ENCODE measurements at regions not wholly inside any gene's neighbourhood (a gene's known extent, or its start where the extent isn't known, plus 50 kb on each side); places are given as distances from the start of the nearest gene placed in this dataset.
"Not testable (repeated sequence)": the region's sequence is repeated elsewhere in the genome, so short reads cannot be mapped to it uniquely, and the experiment has no call there.

- DNase-seq (ENCODE audit: extremely low read depth in 1 of 2, low read depth in 1 of 2) = no peak
These were observed 184.3 kb upstream of the HMCN1 start for GRCh38 chr1:185549906-185550305.

- no peak for DNase-seq (ENCODE audit: extremely low read depth in 1 of 2, low read depth in 1 of 2)
These were observed 188.2 kb upstream of the HMCN1 start for GRCh38 chr1:185546029-185546428.

- DNase-seq (ENCODE audit: extremely low read depth in 1 of 2, low read depth in 1 of 2) = no peak
These were observed 192.3 kb upstream of the HMCN1 start for GRCh38 chr1:185541871-185542301.

GRCh38 chr1:185540295-185540694, 193.9 kb upstream of the HMCN1 start:
- DNase-seq (ENCODE audit: extremely low read depth in 1 of 2, low read depth in 1 of 2) = no peak

GRCh38 chr1:185539277-185539943, 194.8 kb upstream of the HMCN1 start:
- DNase-seq (ENCODE audit: extremely low read depth in 1 of 2, low read depth in 1 of 2) = no peak

GRCh38 chr1:185538309-185538898, 195.8 kb upstream of the HMCN1 start:
- DNase-seq (ENCODE audit: extremely low read depth in 1 of 2, low read depth in 1 of 2) = not testable (repeated sequence)

GRCh38 chr1:185537596-185537995, 196.6 kb upstream of the HMCN1 start:
- DNase-seq (ENCODE audit: extremely low read depth in 1 of 2, low read depth in 1 of 2) = no peak

- DNase-seq (ENCODE audit: extremely low read depth in 1 of 2, low read depth in 1 of 2) = no peak
These were observed 197.8 kb upstream of the HMCN1 start for GRCh38 chr1:185536165-185536920.

- DNase-seq (ENCODE audit: extremely low read depth in 1 of 2, low read depth in 1 of 2) = no peak
These were observed 198.6 kb upstream of the HMCN1 start for GRCh38 chr1:185535621-185536020.

GRCh38 chr1:185534801-185535200, 199.4 kb upstream of the HMCN1 start:
- DNase-seq (ENCODE audit: extremely low read depth in 1 of 2, low read depth in 1 of 2) = no peak

- DNase-seq (ENCODE audit: extremely low read depth in 1 of 2, low read depth in 1 of 2) = no peak
These were observed 200.6 kb upstream of the HMCN1 start for GRCh38 chr1:185533596-185533995.

GRCh38 chr1:185532856-185533255, 201.3 kb upstream of the HMCN1 start:
- DNase-seq (ENCODE audit: extremely low read depth in 1 of 2, low read depth in 1 of 2) = no peak

- DNase-seq (ENCODE audit: extremely low read depth in 1 of 2, low read depth in 1 of 2) = no peak
These were observed 202.4 kb upstream of the HMCN1 start for GRCh38 chr1:185531838-185532237.

- no peak for DNase-seq (ENCODE audit: extremely low read depth in 1 of 2, low read depth in 1 of 2)
These were observed 204.0 kb upstream of the HMCN1 start for GRCh38 chr1:185530215-185530614.

- no peak for DNase-seq (ENCODE audit: extremely low read depth in 1 of 2, low read depth in 1 of 2)
These were observed 204.5 kb upstream of the HMCN1 start for GRCh38 chr1:185529673-185530072.

GRCh38 chr1:185528084-185528676, 206.0 kb upstream of the HMCN1 start:
- no peak for DNase-seq (ENCODE audit: extremely low read depth in 1 of 2, low read depth in 1 of 2)

GRCh38 chr1:185526344-185527307, 207.6 kb upstream of the HMCN1 start:
- no peak for DNase-seq (ENCODE audit: extremely low read depth in 1 of 2, low read depth in 1 of 2)

GRCh38 chr1:185520188-185520920, 203.3 kb upstream of the IVNS1ABP start:
- no peak for DNase-seq (ENCODE audit: extremely low read depth in 1 of 2, low read depth in 1 of 2)

- no peak for DNase-seq (ENCODE audit: extremely low read depth in 1 of 2, low read depth in 1 of 2)
These were observed 200.9 kb upstream of the IVNS1ABP start for GRCh38 chr1:185517808-185518419.
